22Rv1 (cell line): ENCODE measurements at regions not wholly inside any gene's neighbourhood (a gene's known extent, or its start where the extent isn't known, plus 50 kb on each side); places are given as distances from the start of the nearest gene placed in this dataset.

Source experiments
- ZFX ChIP-seq: fragments of 450-650 bp; IDR thresholded peaks from 2 replicates; pipeline ENCODE4 v1.6.1; 2017; ENCODE audit warnings: antibody characterized with exemption, borderline replicate concordance
- TF ChIP-seq, protein P1 (sequence below): fragments of 450-650 bp; IDR thresholded peaks from 2 replicates; pipeline ENCODE4 v1.5.1; 2017; ENCODE audit warnings: mild to moderate bottlenecking

GRCh38 chr5:154538492-154538891 is 60.5 kb upstream of the HAND1 start:
- TF ChIP-seq, protein P1, sequence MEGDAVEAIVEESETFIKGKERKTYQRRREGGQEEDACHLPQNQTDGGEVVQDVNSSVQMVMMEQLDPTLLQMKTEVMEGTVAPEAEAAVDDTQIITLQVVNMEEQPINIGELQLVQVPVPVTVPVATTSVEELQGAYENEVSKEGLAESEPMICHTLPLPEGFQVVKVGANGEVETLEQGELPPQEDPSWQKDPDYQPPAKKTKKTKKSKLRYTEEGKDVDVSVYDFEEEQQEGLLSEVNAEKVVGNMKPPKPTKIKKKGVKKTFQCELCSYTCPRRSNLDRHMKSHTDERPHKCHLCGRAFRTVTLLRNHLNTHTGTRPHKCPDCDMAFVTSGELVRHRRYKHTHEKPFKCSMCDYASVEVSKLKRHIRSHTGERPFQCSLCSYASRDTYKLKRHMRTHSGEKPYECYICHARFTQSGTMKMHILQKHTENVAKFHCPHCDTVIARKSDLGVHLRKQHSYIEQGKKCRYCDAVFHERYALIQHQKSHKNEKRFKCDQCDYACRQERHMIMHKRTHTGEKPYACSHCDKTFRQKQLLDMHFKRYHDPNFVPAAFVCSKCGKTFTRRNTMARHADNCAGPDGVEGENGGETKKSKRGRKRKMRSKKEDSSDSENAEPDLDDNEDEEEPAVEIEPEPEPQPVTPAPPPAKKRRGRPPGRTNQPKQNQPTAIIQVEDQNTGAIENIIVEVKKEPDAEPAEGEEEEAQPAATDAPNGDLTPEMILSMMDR: no peak
- TF ChIP-seq ZFX: no peak
